ENCODE measurements at regions not wholly inside any gene's neighbourhood (a gene's known extent, or its start where the extent isn't known, plus 50 kb on each side); places are given as distances from the start of the nearest gene placed in this dataset.

GRCh38 chr9:11335011-11335410, 722.2 kb upstream of the PTPRD start:
- in situ Hi-C loops (cut with HindIII; ENCODE audit: low pct_unique_long_range_greater_than_20kb, low sequenced_read_pairs) (no loop called here), intact Hi-C loops (cut with micrococcal nuclease; ENCODE audit: unreplicated experiment) (no loop called here)
- H3K9me3 ChIP-seq (ENCODE audit: control insufficient read depth, insufficient read depth, low read depth, low read length), result no peaks in the 10 kb centered on the region
- ChIA-PET POLR2A (no interaction called here), CTCF (no interaction called here)
- no peak for DNase-seq (ENCODE audit: low read depth, low spot score)
- H3K27me3 ChIP-seq (ENCODE audit: control insufficient read depth, insufficient read depth, low read length), result no peaks in the 10 kb centered on the region
- H3K36me3 ChIP-seq (ENCODE audit: control insufficient read depth, insufficient read depth, low read length), result no peaks in the 10 kb centered on the region
- H3K4me1 ChIP-seq (ENCODE audit: control insufficient read depth, insufficient read depth, low read length), result no peaks in the 10 kb centered on the region
- TF ChIP-seq SIN3A (IDR thresholded peaks at IDR 0.05; ENCODE audit: borderline replicate concordance, insufficient read depth, low read depth, low read length) (no peak), CTCF (IDR thresholded peaks at IDR 0.05) (no peak)
- TF ChIP-seq, protein P1, sequence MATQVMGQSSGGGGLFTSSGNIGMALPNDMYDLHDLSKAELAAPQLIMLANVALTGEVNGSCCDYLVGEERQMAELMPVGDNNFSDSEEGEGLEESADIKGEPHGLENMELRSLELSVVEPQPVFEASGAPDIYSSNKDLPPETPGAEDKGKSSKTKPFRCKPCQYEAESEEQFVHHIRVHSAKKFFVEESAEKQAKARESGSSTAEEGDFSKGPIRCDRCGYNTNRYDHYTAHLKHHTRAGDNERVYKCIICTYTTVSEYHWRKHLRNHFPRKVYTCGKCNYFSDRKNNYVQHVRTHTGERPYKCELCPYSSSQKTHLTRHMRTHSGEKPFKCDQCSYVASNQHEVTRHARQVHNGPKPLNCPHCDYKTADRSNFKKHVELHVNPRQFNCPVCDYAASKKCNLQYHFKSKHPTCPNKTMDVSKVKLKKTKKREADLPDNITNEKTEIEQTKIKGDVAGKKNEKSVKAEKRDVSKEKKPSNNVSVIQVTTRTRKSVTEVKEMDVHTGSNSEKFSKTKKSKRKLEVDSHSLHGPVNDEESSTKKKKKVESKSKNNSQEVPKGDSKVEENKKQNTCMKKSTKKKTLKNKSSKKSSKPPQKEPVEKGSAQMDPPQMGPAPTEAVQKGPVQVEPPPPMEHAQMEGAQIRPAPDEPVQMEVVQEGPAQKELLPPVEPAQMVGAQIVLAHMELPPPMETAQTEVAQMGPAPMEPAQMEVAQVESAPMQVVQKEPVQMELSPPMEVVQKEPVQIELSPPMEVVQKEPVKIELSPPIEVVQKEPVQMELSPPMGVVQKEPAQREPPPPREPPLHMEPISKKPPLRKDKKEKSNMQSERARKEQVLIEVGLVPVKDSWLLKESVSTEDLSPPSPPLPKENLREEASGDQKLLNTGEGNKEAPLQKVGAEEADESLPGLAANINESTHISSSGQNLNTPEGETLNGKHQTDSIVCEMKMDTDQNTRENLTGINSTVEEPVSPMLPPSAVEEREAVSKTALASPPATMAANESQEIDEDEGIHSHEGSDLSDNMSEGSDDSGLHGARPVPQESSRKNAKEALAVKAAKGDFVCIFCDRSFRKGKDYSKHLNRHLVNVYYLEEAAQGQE (IDR thresholded peaks at IDR 0.05; ENCODE audit: insufficient read depth in 1 of 2, low read depth in 2 of 2, low read length in 1 of 2), result no peak
- BruUV-seq (replicated peaks), result no TSS peak
- H3K27ac ChIP-seq (ENCODE audit: low read length), result no peak overlapping the region
- no peak for ATAC-seq
- H3K4me3 ChIP-seq (ENCODE audit: low read depth in 2 of 2, low read length in 2 of 2), result no peak overlapping the region

DNA sequence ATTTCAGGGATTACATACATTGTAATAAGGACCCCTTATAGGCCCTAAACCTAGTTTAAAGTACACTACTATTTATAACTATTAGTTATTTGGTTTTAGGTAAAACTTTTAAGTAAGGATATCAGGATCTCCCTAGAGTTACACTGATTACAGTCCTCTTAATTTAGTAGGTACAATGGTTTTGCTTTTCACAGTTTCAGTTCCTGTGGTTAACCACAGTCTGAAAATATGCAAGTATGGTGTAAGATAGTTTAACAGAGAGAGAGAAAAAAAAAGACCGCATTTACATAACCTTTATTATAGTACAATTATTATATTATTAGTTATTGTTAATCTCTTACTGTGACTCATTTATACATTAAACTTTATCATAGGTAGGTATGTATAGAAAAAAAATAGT, 725.3 kb upstream of the PTPRD start:
- ATAC-seq (no peak), DNase-seq (ENCODE audit: low read depth, low spot score) (no peak)
- ChIA-PET CTCF (no interaction called here), POLR2A (no interaction called here)
- intact Hi-C loops (cut with micrococcal nuclease; ENCODE audit: unreplicated experiment) (no loop called here), in situ Hi-C loops (cut with HindIII; ENCODE audit: low pct_unique_long_range_greater_than_20kb, low sequenced_read_pairs) (no loop called here)
- BruUV-seq (replicated peaks), result no TSS peak
- Histone ChIP-seq H3K4me1 (ENCODE audit: control insufficient read depth, insufficient read depth, low read length) (no peaks in the 10 kb centered on the region), H3K27ac (ENCODE audit: low read length) (no peak overlapping the region), H3K27me3 (ENCODE audit: control insufficient read depth, insufficient read depth, low read length) (no peaks in the 10 kb centered on the region), H3K4me3 (ENCODE audit: low read depth in 2 of 2, low read length in 2 of 2) (no peak overlapping the region), H3K9me3 (ENCODE audit: control insufficient read depth, insufficient read depth, low read depth, low read length) (no peaks in the 10 kb centered on the region), H3K36me3 (ENCODE audit: control insufficient read depth, insufficient read depth, low read length) (no peaks in the 10 kb centered on the region)
- TF ChIP-seq TCF7L2 (IDR thresholded peaks at IDR 0.05; ENCODE audit: low read depth, low read length) (no peak), CTCF (IDR thresholded peaks at IDR 0.05) (no peak), SIN3A (IDR thresholded peaks at IDR 0.05; ENCODE audit: borderline replicate concordance, insufficient read depth, low read depth, low read length) (no peak), POLR2AphosphoS5 (IDR thresholded peaks at IDR 0.05; ENCODE audit: low read depth, low read length) (no peak)
- TF ChIP-seq, protein P1 (IDR thresholded peaks at IDR 0.05; ENCODE audit: insufficient read depth in 1 of 2, low read depth in 2 of 2, low read length in 1 of 2), result no peak

Data from Panc1 (cell line).